GM18867 (cell line): ENCODE measurements at regions not wholly inside any gene's neighbourhood (a gene's known extent, or its start where the extent isn't known, plus 50 kb on each side); places are given as distances from the start of the nearest gene placed in this dataset.

Source experiments
- ATAC-seq: cut with Tn5 transposase; IDR thresholded peaks from one replicate; pipeline ENCODE4 v1.9.1; 2021; ENCODE audit warnings: mild to moderate bottlenecking, moderate library complexity; ENCODE audit not compliant: unreplicated experiment

DNA sequence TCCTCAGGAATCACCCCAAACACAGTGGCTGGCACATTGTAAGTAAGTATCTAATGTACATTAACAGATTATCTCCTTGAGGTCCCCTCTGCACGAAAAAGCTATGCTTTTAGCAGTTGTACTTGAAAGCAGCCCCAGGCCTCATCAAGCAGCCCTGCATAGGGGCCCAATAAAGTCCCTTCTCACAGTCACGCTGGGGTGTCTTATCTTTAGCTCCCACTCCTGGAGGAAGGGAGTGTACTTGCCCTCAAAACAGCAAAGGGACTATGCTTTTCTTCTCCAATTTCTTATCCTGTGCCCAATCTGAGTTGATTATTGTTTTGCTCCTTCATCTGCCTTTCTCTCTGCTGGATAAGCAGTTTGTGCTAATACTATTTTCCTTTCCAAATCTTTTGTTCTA, 168.8 kb upstream of the PLXNA2 start:
- no peak for ATAC-seq

DNA sequence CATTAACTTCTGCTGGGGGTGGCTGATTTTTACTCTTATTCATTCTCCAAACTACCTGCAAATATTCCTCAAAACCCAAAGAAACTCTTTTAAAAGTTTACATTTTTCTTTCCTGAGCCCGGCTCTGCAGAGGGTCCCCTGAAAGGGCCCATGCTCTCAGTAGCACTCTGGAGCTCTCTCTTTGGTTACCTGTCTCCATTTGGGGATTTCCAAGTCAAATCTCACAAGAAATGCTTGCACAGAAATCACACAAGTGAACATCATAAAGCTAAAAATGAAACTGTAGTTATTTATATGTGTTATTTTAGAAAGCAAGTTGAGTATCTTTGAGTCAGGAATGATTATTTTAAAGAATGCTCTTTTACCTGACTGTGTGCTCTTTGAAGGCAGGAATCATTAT, 174.5 kb upstream of the PLXNA2 start:
- no peak for ATAC-seq

DNA sequence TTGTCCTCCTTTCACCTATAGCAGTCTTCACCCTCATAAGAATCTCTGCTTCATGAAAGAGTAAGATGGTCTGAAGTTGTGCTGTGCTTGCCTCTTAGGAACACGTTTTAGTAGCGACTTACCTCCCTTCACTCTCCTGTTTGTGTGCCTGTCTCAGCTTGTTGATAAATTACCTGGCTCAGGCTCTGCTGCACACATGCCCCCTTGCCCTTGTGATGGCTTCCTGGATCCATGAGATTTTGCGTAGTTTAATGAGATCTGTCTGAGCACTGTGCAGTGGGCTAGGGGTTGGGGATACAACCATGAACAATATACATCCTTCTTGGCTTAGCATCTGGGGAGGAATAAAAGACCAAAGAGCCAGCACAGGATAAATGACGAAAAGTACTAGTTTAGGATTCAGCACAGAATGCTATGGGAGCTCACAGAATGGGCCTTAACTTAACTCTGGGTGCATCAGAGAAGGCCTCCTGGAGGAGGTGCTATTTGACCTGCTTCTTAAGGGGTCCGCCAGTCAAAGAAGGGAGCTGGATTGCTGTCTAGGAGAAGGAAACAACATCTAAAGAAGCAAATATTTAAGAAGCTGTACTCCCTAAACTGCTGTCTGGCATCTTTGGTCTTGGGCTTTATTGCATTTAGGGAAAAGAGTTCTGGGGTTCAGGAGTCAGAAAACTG, 175.7 kb upstream of the PLXNA2 start:
- no peak for ATAC-seq

DNA sequence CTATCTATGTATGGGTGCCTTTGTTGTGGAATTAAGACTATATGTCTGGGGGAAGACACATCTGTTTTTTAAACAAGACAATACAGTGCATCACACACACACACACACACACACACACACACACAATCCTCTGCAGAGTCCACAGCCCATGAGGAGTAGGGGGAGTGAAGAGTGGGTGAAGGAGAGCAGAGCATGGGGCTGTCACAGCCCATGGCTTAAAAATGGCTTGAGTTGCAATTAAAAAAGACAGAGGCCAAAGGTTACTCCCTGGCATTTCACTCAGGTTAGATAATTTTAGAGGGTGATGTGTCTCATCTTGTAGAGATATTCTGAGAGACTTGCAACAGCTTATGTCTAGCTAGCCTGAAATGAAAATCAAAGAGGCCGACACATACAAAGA, 176.5 kb upstream of the PLXNA2 start:
- no peak for ATAC-seq

DNA sequence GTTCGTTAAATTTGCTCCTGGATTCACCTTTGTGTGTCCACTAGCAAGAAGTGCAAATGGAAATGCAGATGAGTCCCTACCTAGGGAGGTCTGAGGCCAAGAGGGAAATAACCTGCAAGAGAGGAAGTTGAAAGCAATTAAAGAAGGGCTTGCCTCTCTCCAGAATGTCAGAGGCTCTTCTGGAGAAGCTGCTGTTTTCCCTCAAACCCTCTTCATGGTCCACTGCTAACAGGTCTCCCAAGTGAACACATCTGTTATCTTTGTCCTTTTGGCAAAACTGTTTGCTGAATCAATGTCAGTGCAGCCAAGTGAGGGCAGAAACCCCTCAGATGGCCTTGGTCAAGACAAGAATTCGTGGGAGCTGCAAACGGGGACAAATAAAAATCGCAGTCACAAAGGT, 177.3 kb upstream of the PLXNA2 start:
- no peak for ATAC-seq

DNA sequence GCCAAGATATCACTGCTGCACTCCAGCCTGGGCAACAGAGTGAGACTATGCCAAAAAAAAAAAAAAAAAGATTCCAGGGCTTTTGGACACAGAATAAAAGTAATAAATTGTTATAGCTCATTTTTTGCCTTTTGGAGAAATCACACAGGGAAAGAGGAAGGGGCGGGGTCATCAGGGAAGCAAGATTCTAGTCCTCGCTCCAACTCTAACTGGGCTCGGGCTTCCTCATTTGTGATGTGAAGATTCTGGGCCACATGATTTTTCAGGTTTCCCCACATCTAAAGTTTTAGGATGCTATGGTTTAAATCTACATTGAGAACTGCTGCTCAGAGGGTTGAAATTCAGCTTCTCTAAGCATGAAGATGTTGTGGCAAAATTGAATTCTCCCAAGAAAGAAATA, 179.3 kb upstream of the PLXNA2 start:
- ATAC-seq: no peak

DNA sequence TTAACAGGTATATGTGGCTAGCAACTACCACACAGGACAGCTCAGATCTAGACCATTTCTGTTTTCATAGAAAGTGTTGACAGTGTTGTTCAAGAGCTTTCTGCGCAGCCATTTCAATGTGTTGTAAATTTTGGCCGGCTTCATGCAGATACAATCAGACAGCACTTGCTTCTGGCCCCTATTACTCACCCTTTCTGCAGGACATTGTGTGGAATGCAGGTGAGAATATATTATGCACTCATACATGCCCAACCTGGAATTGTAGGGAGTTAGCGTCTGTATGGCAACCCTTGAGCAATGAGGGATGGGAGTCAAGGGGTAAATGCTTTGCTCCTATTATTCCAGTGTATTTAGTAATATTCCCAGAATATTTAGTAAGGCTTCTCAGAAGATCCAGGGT, 180.9 kb upstream of the PLXNA2 start:
- no peak for ATAC-seq

DNA sequence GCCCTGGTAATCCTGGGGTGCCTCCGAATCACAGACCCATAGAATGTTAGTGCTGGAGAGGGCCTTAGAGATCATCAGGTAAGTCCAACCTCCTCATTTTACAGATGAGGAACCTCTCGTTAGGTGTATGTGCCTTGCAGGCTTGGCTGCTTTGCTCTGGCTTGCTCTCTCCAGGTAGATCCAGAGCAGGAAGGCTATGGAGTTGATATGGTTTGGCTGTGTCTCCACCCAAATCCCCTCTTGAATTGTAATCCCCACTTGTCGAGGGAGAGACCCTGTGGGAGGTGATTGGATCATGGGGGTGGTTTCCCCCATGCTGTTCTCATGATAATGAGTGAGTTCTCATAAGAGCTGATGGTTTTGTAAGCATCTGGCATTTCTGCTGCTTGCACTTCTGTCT, 186.0 kb upstream of the PLXNA2 start:
- no peak for ATAC-seq

DNA sequence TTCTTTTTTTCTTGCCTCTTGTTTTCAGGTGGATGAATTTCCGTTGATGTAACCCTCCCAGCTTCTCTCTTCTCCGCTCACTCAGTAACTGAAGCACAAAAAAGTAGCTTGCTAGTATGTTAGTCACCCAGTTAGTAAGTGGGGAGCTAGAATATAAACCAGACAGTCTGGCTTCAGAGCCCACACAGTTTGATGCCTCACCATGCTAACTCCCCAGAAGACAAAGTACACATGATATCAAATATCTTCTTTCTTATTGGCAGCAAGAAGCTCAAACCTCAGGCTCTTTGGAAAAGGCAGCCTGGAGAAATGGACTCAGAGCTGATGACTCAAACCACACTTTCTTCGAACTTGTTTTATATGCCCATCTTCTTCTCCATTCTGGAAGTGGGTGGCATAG, 187.5 kb upstream of the PLXNA2 start:
- ATAC-seq: no peak

DNA sequence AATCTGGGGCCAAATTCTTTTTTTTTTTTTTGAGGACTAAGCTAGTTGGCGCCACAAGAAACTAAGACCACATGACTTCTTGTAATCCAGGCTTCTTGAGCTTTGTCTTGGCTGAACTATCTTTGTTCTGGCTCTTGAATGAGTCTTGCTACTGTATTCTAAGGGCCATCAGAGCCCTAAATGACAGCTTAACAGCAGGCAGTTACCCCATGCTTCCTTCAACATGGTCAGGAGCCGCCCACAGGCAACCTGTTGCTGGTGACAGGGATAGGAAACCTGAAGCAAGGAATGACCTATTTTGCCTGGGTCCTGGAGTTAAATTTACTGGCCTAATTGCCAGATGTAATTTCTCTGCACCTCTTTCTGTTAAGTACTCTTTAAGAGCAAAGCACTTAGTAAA, 188.2 kb upstream of the PLXNA2 start:
- ATAC-seq: no peak

DNA sequence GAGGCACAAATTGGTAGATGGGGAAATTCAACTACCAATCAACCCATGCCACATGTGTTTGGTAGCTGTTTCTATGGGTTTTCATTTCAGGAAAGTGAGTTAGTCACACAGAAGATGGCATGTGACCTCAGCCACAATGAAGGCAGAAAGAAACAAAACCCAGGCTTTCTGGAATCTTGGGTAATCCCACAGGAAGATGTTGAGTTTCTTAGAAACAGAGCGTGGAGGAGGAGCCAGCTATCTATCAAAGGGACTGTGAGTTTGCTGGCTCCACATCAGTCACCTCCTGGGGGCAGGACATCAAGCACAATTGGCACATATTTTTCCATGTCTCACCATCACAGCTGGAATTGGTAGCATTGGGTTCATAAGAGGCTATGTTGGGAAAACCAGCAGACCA, 188.9 kb upstream of the PLXNA2 start:
- no peak for ATAC-seq

DNA sequence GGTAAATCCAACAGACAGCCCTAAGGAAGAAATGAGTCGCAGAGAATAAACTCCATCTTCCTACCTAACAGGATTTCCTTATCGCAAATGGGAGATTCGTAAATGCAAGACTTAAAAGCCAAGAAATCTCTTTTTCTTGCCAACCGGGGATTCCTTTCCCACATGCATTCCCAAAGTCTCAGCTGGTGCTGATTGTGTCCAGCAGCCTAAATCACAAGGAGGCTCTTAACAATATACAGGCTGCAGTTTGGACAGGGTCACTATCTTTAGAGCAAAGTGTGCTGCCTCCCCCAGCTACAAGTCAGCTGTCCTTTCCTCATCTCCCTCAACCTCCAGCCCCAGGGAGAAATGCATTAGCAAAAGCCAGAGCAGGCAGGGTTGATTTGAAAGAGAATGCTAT, 189.8 kb upstream of the PLXNA2 start:
- ATAC-seq: no peak

DNA sequence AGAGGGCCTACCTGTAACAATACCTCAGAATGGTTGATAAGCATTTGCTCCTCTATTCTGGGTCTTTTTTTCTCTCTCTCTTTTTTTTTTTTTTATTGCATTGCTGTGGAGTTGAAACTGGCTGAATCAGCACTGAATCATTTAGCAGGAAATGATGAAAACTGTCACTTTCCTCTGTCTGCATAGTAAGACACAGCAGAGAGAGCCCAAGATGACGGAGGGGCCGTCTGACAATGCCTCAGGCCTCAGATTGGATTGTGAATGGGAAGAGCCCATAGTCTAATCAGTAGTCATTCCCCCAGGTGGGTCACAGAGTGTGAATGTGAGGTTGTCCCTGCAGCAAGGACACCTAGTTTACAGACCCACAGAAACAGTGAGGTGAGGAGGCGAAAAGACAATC, 193.2 kb upstream of the PLXNA2 start:
- no peak for ATAC-seq

DNA sequence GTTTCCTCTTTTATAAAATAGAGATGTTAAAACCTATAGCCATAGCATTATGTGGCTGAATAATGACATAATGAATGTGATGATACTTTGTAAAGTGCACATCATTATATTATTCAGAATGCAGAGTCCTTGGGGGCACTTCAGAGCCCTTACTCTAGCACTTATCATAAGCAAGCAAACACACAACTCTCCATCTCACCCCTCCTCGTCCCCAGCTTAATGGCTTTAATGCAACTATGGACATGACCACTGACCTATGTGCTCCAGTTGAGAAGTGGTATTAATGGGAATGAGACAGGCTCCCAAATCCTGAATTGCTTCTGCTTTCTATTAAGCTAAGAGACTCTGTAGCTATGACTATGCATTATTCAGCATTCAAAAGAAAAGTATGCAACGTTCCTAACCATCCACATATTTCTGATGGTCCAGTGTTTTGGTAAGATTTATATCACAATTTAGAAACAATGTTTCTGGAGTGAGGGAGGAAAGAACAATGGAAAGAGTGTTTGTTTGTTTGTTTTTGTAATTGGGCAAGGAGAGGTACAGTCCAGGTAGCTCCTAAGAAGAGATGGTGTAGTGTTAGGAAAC, 194.0 kb upstream of the PLXNA2 start:
- no peak for ATAC-seq

DNA sequence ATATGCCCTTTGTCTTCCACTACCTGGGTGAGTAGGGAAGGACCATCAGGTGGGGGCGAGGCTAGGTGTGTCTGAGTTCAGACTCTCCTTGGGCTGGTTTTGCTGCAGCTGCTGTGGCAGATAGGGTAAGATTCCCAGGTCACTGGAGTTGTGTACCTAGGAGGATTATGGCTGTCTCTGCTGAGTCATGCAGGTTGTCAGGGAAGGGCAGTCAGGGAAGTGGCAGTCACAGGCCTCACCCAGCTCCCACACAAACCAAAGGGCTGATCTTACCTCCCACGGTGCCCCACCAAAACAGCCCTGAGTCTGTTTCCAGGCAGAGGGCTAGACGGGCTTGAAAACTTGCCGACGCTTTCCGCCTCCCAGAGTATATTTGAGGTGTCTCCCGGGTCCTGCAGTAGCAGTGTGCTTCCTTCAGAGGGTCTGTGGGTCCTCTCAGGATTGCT, 201.6 kb upstream of the PLXNA2 start:
- no peak for ATAC-seq

DNA sequence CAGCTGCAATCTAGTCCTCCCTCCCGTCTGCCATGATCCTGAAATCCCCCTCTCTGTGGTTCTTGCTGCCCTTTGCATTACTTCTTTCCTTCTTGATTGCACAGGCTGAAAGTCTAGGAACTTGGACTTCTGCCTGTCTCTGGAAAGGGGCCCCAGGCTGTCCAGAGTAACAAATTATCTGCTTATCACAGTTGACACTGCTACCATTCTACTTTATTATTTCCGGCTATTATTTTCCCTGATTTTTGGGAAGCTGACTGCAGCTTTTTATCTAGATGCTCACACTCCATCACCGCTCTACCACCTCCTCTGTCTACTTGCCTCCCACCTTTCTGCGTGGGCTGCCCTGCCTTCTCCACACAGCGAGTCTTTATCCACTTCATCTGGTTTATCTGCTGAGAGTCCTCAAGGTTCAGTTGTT, 202.1 kb upstream of the PLXNA2 start:
- ATAC-seq: no peak

DNA sequence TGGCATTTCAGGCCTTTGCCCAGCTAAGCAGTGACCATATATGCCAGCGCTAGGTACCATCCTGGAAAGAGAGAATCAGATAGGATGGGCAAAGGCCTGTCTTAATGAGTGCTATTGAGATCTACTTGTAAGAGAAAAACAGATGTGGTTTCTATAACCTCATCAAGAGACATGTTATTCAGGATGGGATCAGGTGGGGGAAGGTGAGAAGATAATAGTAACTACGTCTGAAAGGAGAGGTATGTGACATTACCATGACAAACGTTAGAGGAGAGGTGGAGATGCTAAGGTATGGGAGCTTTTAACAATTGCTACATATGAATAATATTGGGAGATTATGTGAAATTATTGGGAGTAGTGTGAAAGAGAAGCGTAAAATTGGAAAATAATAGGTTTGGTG, 204.2 kb upstream of the PLXNA2 start:
- ATAC-seq: no peak

DNA sequence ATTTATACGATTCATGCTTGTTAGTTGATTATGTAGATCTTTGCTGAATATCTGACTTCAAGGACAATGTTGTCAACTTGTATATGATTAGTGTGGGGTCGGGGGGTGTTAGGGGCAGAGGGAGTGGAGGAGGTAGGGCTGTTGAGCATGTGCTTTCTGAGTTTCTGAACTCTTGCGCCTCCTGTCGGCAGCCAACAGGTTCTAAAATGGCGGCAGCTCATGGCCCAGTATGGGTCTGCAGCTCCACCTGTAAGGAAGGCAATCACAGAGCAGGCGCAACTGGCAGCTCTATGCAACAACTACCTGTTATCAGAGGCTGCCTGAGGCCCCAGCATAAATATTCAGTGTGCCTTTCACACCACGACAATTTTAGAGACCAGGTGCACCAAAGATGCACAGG, 205.8 kb upstream of the PLXNA2 start:
- no peak for ATAC-seq

DNA sequence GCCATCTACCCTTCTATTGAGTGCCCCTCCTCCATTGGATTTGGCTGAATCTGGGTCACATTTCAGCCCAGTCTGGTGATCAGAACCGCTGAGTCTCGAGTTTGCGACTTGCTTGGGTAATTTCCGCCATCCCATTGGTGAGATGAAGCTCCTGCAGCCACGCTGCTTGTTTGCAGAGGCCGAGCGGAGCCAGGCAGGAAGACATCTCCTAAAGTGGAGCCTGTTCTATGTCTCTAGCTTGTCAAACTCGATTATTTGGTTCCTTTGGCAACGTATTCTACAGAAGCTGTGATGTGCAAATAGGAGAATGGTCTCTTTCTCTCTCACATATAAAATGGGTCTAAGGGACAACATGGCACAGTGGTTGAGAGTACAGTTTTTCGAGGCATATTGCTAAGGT, 206.8 kb upstream of the PLXNA2 start:
- ATAC-seq: no peak

DNA sequence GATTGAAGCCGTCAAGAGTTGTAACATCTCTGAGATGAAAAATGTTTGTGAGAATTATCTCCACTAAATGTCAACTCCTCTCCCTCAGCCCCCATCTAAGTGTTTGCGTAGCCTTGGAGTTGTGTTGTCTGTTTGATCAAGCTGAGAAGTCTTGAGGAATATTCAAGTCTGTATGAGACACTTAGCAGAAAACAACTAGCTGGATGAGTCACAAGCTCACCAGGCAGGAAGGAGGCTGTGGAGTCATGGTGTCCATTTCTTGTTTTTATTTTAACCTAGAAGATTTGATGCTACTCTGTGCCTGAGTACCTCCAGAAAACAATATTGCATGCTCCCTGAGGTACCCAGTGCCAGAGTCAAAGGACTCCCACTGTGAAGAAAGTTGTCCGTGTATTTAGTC, 211.6 kb upstream of the PLXNA2 start:
- no peak for ATAC-seq

DNA sequence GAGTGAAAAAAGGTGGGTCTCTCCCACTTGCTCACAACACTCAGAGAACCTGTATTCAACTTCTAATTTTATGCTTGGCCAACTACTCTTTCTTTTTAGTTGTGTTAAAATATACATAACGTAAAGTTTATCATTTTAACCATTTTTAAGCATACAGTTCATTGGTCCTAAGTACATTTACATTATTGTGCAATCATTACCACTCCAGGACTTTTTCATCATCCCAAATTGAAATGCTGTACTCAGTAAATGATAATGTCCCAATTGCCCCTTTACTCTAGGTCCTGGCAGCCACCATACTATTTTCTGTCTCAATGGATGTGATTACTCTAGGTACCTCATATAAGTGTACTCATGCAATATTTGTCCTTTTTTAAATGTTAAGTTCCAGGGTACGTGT, 212.3 kb upstream of the PLXNA2 start:
- ATAC-seq: no peak

DNA sequence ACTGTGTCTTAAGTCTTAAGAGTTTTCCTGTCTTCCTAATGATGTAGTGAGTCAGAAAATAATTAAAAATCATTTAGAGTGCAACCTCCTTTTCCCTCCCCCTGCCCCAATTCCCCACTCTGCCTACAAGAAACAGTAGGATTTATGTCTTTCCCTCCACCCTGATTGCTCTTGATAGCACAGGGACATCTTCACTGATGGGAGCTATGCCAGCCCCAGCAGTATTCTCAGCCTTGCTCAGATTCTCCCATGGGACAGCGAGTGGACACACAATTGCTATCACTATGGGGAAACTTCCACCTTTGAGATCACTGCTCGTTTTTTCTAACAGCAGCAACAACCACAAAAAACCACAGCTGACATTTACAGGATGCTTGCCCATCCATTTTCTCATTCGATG, 216.6 kb upstream of the PLXNA2 start:
- no peak for ATAC-seq

DNA sequence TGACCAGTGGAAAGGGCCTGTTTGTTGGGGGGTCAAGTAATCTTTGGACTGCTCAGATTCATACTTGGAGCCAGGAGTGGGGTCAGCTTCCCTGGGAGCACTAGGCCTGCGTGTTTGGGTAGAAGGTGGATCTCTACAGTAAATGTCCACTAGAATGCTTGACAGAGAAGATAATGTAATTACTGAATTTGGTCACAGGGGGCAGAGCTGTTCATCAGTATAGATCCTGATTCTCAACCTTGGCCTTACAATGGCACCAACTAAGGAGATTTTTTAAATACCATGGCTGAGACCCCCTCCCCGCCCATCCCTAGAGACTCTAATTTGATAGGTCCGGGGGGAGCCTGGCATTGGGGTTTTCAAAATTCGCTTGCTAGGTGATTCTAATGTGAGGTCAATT, 217.5 kb upstream of the PLXNA2 start:
- no peak for ATAC-seq
